Naive thymus-derived CD8-positive, alpha-beta T cell (primary cell): ENCODE measurements at regions not wholly inside any gene's neighbourhood (a gene's known extent, or its start where the extent isn't known, plus 50 kb on each side); places are given as distances from the start of the nearest gene placed in this dataset.
"Not testable (repeated sequence)": the region's sequence is repeated elsewhere in the genome, so short reads cannot be mapped to it uniquely, and the experiment has no call there.

Source experiments
- ATAC-seq, 2 donors: fragments of 150-1000 bp; cut with Tn5 transposase in 1 of 2; sonication (Bioruptor Pico), chemical (Tn5 transposase) in 1 of 2; 1 replicate in 1 of 2; 2 replicates in 1 of 2; pipeline ENCODE4 v1.10.0; 2021; ENCODE audit warnings: mild to moderate bottlenecking in 2 of 2, moderate library complexity in 2 of 2
- POLR2A ChIA-PET: fragments of 350-600 bp; sonication (Branson Sonifier 250); formaldehyde crosslinking; loops from one replicate; lab custom pipeline; 2021; ENCODE audit warnings: antibody characterized with exemption; lab: Charles Lee
- DNase-seq, 10 donors: peaks; one replicate each; pipeline versions ENCODE4 v3.0.0 to v3.0.0-alpha.2; 2020 to 2022
- H3K27ac Mint-ChIP-seq, 10 donors: one replicate each; pipeline ENCODE4 v1.8.0; 2020 to 2022; ENCODE audit warnings: mild to moderate bottlenecking in 10 of 10, mixed read lengths in 10 of 10, moderate library complexity in 4 of 10, inconsistent platforms in 1 of 10
- H3K27me3 Mint-ChIP-seq, 5 donors: one replicate each; pipeline ENCODE4 v1.8.0; 2021 to 2022; ENCODE audit warnings: mixed read lengths in 5 of 5
- H3K36me3 Mint-ChIP-seq, 3 donors: one replicate each; pipeline ENCODE4 v1.8.0; 2020 to 2022; ENCODE audit warnings: mixed read lengths in 3 of 3, mild to moderate bottlenecking in 2 of 3, inconsistent platforms in 1 of 3
- H3K4me1 Mint-ChIP-seq, 4 donors: one replicate each; pipeline ENCODE4 v1.8.0; 2021 to 2022; ENCODE audit warnings: mixed read lengths in 4 of 4
- H3K4me3 Mint-ChIP-seq, 10 donors: one replicate each; pipeline ENCODE4 v1.8.0; 2020 to 2022; ENCODE audit warnings: mild to moderate bottlenecking in 10 of 10, mixed read lengths in 10 of 10, moderate library complexity in 6 of 10, inconsistent platforms in 1 of 10
- H3K9me3 Mint-ChIP-seq, 9 donors: one replicate each; pipeline ENCODE4 v1.8.0; 2020 to 2022; ENCODE audit warnings: mixed read lengths in 9 of 9, mild to moderate bottlenecking in 3 of 9, inconsistent platforms in 1 of 9, moderate library complexity in 1 of 9

DNA sequence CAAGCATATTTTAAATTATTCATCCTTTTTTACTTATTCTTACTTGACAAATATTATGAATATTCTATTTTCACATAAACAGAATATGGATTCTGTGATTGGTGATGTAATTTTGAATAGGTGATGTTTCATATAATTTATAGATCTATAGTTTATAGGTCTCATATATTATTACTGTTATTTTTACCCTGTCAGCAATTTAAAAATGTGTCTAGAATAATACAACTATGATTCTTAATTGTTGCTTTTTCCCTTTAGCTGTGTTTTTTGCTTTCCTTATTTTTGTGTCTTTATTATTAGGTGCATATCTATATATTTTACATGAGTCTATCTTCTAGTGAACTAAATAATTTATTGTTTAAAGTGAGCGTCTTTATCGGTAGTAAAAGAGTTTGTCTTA is 226.7 kb upstream of the FSIP2 start:
- POLR2A ChIA-PET: no interaction called here
- DNase-seq (no peak), ATAC-seq (no peak)
- Mint-ChIP-seq H3K9me3 (peaks cover 15 to 67% (median 35%) of the 10 kb centered on the region in 9 donors), H3K4me3 (no peak overlapping the region), H3K4me1 (no peaks in the 10 kb centered on the region), H3K27ac (no peak overlapping the region), H3K27me3 (no peaks in the 10 kb centered on the region), H3K36me3 (peaks cover 0 to 16% (median 6%) of the 10 kb centered on the region in 3 donors)

DNA sequence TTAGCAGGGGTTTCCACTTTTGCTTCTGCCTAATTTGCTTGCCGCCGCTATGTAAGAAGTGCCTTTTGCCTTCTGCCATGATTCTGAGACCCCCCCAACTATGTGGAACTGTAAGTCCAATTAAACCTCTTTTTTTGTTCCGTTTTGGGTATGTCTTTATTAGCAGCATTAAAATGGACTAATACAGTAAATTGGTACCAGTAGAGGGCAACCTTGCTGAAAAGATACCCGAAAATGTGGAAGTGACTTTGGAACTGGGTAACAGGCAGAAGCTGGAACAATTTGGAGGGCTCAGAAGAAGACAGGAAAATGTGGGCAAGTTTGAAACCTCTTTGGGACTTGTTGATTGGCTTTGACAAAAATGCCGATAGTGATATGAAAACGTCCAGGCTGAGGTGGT is 216.1 kb upstream of the FSIP2 start:
- no peak for DNase-seq
- Mint-ChIP-seq H3K4me1 (no peaks in the 10 kb centered on the region), H3K36me3 (peaks cover 0 to 5% (median 0%) of the 10 kb centered on the region in 3 donors), H3K9me3 (peaks cover 0 to 32% (median 12%) of the 10 kb centered on the region in 9 donors), H3K27me3 (no peaks in the 10 kb centered on the region), H3K4me3 (no peak overlapping the region), H3K27ac (no peak overlapping the region)
- ATAC-seq: no peak
- POLR2A ChIA-PET: no interaction called here

DNA sequence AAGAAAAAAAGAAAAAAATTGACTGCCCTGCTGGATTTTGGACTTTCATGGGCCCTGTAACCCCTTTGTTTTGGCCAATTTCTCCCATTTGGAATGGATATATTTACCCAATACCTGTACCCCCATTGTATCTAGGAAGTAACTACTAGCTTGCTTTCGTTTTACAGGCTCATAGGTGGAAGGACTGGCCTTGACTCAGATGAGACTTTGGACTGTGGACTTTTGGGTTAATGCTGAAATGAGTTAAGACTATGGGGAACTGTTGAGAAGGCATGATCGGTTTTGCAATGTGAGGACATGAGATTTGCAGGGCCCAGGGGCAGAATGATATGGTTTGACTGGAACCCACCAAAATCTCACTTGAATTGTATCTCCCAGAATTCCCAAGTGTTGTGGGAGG is 214.4 kb upstream of the FSIP2 start:
- H3K36me3 Mint-ChIP-seq, DNase-seq, ATAC-seq, H3K27me3 Mint-ChIP-seq, POLR2A ChIA-PET, H3K27ac Mint-ChIP-seq, H3K4me1 Mint-ChIP-seq, H3K4me3 Mint-ChIP-seq: not testable (repeated sequence)
- peaks cover 0 to 37% (median 16%) of the 10 kb centered on the region in 9 donors for H3K9me3 Mint-ChIP-seq

DNA sequence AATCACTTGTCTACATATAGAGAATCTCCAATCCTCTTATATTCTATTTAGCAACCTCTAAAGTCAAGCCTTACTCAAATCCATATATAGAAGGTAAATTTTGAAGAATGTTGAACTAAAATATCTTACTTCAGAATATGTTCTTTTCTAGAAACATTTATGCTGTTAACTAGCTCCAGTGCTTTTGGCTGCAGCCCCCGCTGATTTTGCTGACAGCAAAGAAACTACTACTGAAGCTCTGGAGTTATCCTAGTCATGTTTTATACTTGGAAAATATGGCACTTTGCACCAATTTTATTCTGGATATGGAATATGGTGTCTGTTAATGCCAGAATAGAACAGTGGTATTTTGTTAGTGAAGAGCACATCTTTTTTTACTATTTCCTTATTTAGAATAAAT is 212.4 kb upstream of the FSIP2 start:
- no peaks in the 10 kb centered on the region for H3K4me1 Mint-ChIP-seq
- H3K27ac Mint-ChIP-seq: no peak overlapping the region
- POLR2A ChIA-PET: no interaction called here
- no peaks in the 10 kb centered on the region for H3K27me3 Mint-ChIP-seq
- DNase-seq: no peak
- H3K4me3 Mint-ChIP-seq: no peak overlapping the region
- H3K36me3 Mint-ChIP-seq: peaks cover 0 to 5% (median 0%) of the 10 kb centered on the region in 3 donors
- ATAC-seq: no peak
- H3K9me3 Mint-ChIP-seq: peaks cover 0 to 41% (median 17%) of the 10 kb centered on the region in 9 donors

DNA sequence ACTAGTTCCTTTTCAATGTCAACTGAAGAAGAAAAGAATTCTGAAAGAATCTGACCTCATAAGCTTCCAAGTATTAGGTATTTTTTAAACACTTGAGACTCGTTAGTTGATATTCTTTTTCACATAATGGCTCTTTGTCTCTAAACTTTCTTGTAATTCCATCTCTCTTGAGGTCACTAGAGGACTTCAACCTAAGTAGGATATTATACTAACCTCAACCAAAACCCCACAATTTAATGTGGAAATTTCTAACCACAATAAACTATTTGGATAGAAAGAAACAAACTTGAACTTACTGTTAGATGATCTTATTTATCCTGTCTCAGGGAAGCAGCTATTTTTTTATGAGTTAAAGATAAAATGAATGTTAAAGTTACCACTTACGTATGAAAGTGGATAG is 206.9 kb upstream of the FSIP2 start:
- no peaks in the 10 kb centered on the region for H3K4me1 Mint-ChIP-seq
- no peaks in the 10 kb centered on the region for H3K27me3 Mint-ChIP-seq
- peaks cover 0 to 35% (median 6%) of the 10 kb centered on the region in 9 donors for H3K9me3 Mint-ChIP-seq
- H3K36me3 Mint-ChIP-seq: no peaks in the 10 kb centered on the region
- POLR2A ChIA-PET: no interaction called here
- no peak for ATAC-seq
- H3K27ac Mint-ChIP-seq: no peak overlapping the region
- H3K4me3 Mint-ChIP-seq: no peak overlapping the region
- DNase-seq: no peak

DNA sequence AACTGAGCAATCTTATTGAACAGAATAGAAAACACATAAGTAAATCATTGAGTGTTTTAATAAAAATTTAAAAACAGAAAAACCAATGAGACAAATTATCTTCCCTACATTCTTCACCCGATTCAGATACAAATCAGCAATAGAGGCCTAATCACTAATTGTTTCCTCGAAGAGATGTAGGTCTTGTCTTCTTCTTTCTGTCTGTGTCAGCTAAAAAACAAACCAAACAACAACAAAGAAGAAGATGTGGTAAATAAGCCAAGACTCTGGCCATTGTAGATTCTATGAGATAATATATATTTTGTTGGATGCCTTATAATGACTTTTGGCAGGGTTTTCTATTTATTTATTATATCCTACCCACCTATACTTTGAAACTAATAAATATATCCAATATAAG is 200.9 kb upstream of the FSIP2 start:
- H3K36me3 Mint-ChIP-seq: no peaks in the 10 kb centered on the region

DNA sequence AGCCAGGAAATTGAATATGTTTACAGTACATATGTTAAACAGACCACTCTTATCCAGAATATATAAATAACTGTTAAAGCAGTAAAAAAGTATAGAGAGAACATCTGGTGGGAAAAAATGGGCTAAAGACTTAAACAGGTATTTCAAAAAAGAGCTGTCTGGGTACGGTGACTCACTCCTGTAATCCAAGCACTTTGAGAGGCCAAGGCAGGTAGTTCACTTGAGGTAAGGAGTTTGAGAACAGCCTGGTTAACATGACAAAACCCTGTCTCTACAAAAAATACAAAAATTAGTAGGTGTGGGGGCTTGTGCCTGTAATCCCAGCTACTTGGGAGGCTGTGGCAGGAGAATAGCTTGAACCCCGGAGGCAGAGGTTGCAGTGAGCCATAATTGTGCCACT is 171.4 kb upstream of the FSIP2 start:
- Mint-ChIP-seq H3K27ac (no peak overlapping the region), H3K36me3 (no peaks in the 10 kb centered on the region), H3K27me3 (no peaks in the 10 kb centered on the region), H3K9me3 (peaks cover 4 to 27% (median 8%) of the 10 kb centered on the region in 9 donors), H3K4me3 (no peak overlapping the region), H3K4me1 (no peaks in the 10 kb centered on the region)
- POLR2A ChIA-PET: no interaction called here
- no peak for DNase-seq
- ATAC-seq: no peak

More for the DNA sequence above, 200.9 kb upstream of the FSIP2 start:
- no peaks in the 10 kb centered on the region for H3K27me3 Mint-ChIP-seq
- H3K9me3 Mint-ChIP-seq: peaks cover 0 to 13% (median 5%) of the 10 kb centered on the region in 9 donors
- H3K4me3 Mint-ChIP-seq: no peak overlapping the region
- H3K4me1 Mint-ChIP-seq: no peaks in the 10 kb centered on the region
- no peak for DNase-seq
- no peak for ATAC-seq
- POLR2A ChIA-PET: no interaction called here
- no peak overlapping the region for H3K27ac Mint-ChIP-seq

DNA sequence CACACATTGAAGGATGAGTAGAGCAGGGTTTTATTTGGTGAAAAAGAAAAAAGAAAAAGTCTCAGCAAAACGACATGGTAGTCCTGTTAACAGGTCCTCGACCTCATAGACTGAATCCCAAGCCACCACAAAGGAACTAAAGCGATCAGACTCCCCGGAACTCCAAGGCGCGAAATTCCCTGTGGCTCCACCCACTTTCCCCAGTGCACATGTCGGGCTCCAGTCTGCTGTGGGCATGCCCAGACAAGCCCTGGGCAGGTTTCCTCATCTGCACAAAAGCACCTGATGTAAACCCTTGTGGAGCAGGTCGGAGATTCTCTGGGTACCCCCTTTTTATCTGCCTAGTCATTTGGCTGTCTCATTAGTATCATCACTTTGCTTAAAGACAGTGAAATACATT is 170.7 kb upstream of the FSIP2 start:
- H3K36me3 Mint-ChIP-seq: no peaks in the 10 kb centered on the region
- H3K27ac Mint-ChIP-seq: no peak overlapping the region
- H3K4me3 Mint-ChIP-seq: no peak overlapping the region
- POLR2A ChIA-PET: no interaction called here
- ATAC-seq: no peak
- no peaks in the 10 kb centered on the region for H3K4me1 Mint-ChIP-seq
- H3K9me3 Mint-ChIP-seq: peaks cover 2 to 22% (median 6%) of the 10 kb centered on the region in 9 donors
- no peaks in the 10 kb centered on the region for H3K27me3 Mint-ChIP-seq
- DNase-seq: no peak

DNA sequence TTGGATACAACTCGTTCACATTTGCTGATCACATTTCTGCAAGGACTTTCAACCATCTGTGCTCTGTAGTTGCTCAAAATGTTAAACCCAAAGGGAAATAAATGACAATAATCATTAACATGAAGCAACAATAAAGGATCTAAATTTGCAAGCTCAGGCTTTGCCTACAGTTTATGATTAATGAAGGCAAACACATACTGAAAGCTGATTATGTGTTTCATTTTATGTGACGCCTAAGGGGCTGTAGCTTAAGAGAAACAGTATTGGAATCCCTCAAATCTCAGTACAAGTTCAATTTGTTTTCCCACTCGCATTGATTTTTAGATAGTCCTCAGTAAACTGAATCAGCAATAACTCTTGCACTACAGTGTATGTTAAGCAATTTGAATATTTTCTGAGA is 160.3 kb upstream of the FSIP2 start:
- DNase-seq: no peak
- Mint-ChIP-seq H3K27me3 (no peaks in the 10 kb centered on the region), H3K36me3 (peaks cover 0 to 2% (median 0%) of the 10 kb centered on the region in 3 donors), H3K4me1 (no peaks in the 10 kb centered on the region), H3K27ac (no peak overlapping the region), H3K4me3 (no peak overlapping the region), H3K9me3 (peaks cover 0 to 11% (median 5%) of the 10 kb centered on the region in 9 donors)
- ATAC-seq: no peak
- POLR2A ChIA-PET: no interaction called here

DNA sequence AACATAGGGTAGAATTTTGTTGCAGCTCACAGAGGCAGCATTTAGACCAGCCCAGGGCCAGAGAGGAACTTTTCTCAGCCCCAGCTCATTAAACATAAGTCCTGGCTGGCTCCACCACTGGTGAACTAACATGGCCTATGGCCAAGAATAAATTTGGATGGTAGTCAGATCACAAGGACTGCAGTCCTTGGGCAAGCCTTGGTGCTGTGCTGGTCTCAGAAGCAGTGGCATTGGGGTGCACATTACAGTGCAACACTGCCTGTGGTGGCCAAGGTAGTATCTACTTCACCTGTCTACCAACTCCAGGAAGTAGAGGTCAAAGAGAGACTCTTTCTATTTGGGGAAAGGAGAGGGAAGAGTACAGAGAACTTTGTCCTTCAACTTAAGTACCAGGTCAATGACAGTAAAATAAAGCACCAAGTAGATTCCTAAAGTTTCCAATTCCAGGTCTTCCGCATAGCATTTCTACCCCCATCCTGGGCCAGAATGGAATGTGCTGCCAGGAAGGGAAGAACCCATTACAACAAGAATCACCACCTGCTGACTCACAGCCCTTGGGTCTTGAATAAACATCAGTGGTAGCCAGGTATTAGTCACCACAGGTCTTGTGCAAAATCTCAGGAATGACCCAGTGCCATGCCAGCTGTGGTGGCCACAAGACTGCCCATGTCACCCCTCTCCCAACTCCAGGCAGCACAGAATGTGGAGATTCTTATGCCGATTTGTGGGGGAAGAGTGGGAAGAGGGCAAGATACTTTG is 155.4 kb upstream of the FSIP2 start:
- no peak for DNase-seq
- no peak for ATAC-seq
- peaks cover 2 to 29% (median 15%) of the 10 kb centered on the region in 9 donors for H3K9me3 Mint-ChIP-seq
- H3K4me1 Mint-ChIP-seq: no peaks in the 10 kb centered on the region
- no peak overlapping the region for H3K27ac Mint-ChIP-seq
- no peak overlapping the region for H3K4me3 Mint-ChIP-seq
- no peaks in the 10 kb centered on the region for H3K27me3 Mint-ChIP-seq
- POLR2A ChIA-PET: no interaction called here
- H3K36me3 Mint-ChIP-seq: peaks cover 0 to 4% (median 2%) of the 10 kb centered on the region in 3 donors

DNA sequence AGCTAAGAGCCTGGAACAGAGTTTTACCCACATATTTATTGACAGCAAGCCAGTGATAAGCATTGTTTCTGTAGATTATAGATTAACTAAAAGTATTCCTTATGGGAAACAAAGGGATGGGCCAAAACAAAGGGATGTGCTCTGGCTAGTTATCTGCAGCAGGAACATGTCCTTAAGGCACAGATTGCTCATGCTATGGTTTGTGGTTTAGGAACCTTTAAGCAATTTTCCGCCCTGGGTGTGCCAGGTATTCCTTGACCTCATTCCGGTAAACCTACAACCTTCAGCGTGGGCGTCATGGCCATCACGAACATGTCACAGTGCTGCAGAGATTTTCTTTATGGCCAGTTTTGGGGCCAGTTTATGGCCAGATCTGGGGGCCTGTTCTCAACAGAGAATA is 153.4 kb upstream of the FSIP2 start:
- H3K27me3 Mint-ChIP-seq, H3K36me3 Mint-ChIP-seq, H3K27ac Mint-ChIP-seq, POLR2A ChIA-PET, H3K4me3 Mint-ChIP-seq, DNase-seq, ATAC-seq, H3K4me1 Mint-ChIP-seq: not testable (repeated sequence)
- peaks cover 2 to 45% (median 18%) of the 10 kb centered on the region in 9 donors for H3K9me3 Mint-ChIP-seq

DNA sequence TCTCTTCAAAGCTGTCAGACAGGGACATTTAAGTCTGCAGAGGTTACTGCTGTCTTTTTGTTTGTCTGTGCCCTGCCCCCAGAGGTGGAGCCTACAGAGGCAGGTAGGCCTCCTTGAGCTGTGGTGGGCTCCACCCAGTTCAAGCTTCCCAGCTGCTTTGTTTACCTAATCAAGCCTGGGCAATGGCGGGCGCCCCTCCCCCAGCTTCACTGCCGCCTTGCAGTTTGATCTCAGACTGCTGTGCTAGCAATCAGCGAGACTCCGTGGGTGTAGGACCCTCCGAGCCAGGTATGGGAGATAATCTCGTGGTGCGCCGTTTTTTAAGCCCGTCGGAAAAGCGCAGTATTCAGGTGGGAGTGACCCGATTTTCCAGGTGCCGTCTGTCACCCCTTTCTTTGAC is 147.3 kb upstream of the FSIP2 start:
- ATAC-seq, H3K36me3 Mint-ChIP-seq, POLR2A ChIA-PET, H3K27me3 Mint-ChIP-seq, H3K4me3 Mint-ChIP-seq, H3K4me1 Mint-ChIP-seq, H3K27ac Mint-ChIP-seq, DNase-seq: not testable (repeated sequence)
- peaks cover 0 to 28% (median 14%) of the 10 kb centered on the region in 9 donors for H3K9me3 Mint-ChIP-seq

DNA sequence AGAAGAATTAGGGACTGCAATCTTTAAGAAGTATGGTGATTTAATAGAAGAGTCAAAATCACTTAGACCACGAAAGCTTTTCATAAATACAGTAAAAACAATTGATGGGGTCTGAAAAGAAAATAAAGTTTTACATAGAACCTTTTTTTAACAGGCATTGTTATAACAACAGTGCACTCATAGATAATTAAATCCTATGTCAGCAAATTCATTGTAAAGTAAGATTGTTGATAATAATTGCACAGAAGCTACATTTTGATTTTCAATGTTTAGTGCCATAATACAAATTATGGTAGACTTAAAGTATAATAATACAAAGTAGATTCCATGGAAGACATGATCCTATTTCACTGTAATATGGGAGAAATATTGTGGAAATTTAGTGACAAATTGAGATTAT is 130.7 kb upstream of the FSIP2 start:
- ATAC-seq (no peak), DNase-seq (no peak)
- Mint-ChIP-seq H3K9me3 (peaks cover 0 to 13% (median under 1%) of the 10 kb centered on the region in 9 donors), H3K27ac (no peak overlapping the region), H3K27me3 (no peaks in the 10 kb centered on the region), H3K36me3 (no peaks in the 10 kb centered on the region), H3K4me3 (no peak overlapping the region), H3K4me1 (no peaks in the 10 kb centered on the region)
- POLR2A ChIA-PET: no interaction called here

DNA sequence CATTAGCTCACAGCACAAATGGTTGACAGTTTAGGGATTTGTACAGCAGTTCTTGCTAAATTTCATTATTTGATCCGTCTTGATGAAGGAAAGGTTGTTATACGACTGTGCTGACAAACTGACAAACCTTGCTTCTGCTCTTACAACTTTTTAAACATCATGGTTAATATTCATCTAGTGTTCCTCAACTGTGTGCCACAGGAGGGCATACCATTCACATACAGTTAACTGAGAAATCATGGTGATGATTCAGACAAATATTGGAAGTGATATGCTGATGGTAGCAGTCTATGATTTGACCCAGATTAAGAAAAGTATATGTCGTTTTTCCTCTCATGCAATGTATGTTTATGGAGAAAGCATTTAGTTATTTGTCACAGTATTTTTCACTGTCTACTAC is 129.8 kb upstream of the FSIP2 start:
- POLR2A ChIA-PET: no interaction called here
- H3K4me1 Mint-ChIP-seq: no peaks in the 10 kb centered on the region

More for the DNA sequence above, 129.8 kb upstream of the FSIP2 start:
- Mint-ChIP-seq H3K9me3 (peaks cover 0 to 20% (median 4%) of the 10 kb centered on the region in 9 donors), H3K27ac (no peak overlapping the region), H3K36me3 (no peaks in the 10 kb centered on the region), H3K4me3 (no peak overlapping the region), H3K27me3 (no peaks in the 10 kb centered on the region)
- DNase-seq: no peak
- ATAC-seq: no peak
